HG03432 (cell line): ENCODE measurements at regions not wholly inside any gene's neighbourhood (a gene's known extent, or its start where the extent isn't known, plus 50 kb on each side); places are given as distances from the start of the nearest gene placed in this dataset.
"Not testable (repeated sequence)": the region's sequence is repeated elsewhere in the genome, so short reads cannot be mapped to it uniquely, and the experiment has no call there.

Experiments used
- ATAC-seq: cut with Tn5 transposase; IDR thresholded peaks from one replicate; pipeline ENCODE4 v1.9.1; 2021; ENCODE audit warnings: mild to moderate bottlenecking, moderate library complexity; ENCODE audit not compliant: unreplicated experiment

DNA sequence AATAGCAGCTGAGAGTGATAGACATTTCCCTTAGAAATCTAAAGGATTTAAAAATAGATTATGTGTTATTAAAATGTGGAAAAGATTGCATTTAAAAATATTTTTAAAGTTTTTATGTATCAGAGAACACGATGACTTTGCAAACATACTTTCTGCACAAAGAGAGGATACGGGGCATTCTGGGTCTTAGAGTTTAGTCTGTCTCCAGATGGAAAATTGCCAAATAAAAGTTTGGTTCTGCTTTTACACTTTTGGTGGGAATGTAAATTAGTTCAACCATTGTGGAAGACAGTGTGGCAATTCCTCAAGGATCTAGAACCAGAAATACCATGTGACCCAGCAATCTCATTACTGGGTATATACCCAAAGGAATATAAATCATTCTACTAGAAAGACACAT is 355.2 kb downstream of the NDFIP2 start:
- ATAC-seq = not testable (repeated sequence)

DNA sequence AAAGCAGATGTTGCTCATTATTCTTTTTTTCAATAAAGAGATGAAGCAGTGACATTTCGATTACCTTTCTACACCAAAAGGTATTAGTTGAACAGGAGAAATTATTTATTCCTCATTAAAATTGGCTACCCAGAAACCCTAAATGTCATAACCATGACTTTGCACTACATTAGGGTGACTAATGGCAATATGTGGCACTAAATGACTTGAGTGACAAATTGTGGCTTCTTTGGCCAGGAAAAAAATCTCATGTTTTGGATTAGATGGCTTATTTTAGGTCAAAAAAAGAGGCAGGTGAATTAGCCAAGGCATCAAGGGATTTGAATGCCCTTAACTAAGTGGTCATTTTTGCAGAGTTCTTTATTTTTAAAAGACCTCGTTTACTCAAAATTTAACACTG is 353.9 kb downstream of the NDFIP2 start:
- ATAC-seq = no peak

DNA sequence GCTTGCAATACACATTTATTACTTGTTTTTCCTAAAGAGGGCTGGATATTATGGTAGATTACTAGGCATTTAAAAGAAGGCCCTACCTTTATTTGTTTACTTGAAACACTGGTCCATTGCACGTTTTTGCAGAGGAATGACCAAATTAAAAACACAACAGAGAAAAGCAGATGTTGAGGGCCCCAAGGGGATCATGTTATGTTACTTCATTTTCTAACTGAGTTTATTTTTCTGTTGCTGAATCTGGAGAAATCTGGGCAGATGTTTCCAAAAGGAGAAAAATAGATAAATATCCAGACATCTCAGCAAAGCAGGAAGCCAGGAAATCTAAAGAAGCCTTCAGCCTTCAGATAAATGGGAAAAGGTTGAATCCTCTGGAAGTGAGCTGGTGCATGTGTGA is 353.0 kb downstream of the NDFIP2 start:
- ATAC-seq = no peak

DNA sequence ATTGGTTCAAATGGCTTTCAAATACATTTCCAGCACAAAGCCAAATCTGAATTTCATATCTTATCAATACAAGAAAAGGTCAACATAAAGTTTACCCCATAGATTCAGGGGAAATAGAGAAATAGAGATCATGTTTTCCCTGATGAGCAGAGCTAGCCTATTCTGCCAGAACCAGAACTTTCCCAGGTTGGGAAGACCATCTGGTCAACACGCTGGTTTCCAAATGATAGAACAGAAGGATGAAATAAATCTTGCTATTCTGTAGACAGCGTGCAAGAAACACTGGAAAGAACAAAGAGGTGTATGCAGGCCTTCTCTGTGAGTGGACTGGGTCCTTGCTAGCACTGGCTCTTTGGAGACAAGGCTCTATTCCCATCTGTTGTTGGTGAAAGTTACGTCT is 350.6 kb downstream of the NDFIP2 start:
- no peak for ATAC-seq

DNA sequence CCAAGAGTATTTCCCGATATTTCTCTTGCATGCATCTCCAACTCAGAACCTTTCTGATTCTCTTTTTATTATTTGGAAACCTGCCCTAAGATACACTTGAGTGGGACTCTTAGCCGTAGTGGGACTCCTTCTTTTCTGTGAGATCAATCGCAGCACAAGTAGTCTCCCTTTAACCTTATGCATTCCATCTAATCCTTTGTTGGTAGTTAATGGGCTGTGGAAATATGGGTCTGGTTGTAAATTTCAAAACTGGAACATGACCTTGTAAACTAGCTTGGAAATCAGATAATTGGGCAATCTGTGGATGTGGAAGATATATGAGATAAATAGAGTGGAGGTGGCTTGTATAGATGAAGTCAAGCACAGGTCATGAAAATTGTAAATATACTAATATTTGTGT is 350.0 kb downstream of the NDFIP2 start:
- no peak for ATAC-seq

DNA sequence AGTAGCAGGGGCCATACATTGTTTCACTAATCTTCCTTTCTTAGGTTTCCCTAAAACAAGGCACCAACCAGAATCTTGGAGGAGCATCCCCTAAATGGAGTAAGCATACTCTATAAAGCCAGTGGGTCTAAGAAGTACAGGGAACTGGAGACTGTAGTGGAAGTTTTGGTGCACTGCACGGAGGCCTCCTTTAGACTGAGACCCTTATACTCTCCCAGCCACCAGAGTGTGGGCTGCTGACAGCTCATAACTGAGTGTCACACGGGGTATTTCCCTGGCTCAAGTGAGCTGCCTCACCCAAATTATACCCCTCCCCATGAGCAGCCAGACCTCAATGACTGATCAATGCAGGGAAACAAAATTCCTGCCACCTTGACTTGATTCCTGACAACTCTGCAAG is 349.5 kb downstream of the NDFIP2 start:
- ATAC-seq = no peak

DNA sequence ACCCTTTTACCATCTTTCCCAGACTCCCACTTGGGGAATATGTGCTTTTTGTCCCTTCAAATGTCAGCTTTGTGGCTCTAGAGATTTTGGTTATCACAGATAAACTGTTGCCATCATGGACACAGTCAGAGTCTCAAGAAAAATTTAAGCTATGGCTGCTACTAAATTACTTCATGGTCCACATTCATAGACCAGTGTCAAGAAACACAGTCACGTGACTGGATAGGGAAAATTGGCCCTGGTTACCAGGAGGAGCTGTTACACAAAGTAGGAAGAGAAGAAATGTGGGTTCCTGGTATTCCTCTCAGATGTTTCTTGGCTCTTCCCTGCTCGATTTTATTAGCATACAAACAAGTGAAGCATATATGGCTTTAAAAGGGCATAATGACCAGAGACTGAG is 348.9 kb downstream of the NDFIP2 start:
- ATAC-seq = no peak

DNA sequence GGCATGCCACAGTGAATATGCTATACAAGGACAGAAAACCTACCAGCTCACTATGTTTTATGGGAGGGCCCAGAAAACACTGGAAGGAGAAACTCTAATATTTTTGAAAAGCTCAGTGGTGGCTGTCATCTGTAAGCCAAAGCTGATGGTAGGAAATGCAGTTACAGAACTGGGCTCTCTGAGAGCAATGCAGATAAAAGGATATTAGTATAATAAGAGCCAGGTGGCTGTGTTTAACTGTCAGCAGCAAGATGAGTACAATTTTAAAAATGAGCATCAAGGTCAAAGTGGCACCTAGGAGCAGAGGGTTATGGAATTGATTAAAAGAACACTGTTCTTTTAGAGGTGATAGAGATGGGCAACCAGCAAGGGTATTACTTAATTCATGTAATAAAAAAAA is 345.0 kb downstream of the NDFIP2 start:
- no peak for ATAC-seq

DNA sequence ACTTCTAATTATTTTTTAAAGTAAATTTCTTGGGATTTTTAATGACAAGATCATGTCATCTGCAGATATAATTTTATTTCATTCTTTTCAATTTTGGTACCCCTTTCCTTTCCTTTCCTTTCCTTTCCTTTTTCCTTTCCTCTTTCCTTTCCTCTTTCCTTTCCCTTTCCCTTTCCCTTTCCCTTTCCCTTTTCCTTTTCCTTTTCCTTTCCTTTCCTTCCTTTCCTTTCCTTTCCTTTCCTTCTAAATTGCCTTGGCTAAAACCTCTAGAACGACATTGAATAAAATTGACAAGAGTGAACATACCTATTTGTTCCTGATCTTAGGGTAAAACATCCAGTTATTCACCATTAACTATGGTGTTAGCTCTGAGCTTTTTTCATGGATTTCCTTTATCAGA is 334.1 kb downstream of the NDFIP2 start:
- ATAC-seq = no peak

DNA sequence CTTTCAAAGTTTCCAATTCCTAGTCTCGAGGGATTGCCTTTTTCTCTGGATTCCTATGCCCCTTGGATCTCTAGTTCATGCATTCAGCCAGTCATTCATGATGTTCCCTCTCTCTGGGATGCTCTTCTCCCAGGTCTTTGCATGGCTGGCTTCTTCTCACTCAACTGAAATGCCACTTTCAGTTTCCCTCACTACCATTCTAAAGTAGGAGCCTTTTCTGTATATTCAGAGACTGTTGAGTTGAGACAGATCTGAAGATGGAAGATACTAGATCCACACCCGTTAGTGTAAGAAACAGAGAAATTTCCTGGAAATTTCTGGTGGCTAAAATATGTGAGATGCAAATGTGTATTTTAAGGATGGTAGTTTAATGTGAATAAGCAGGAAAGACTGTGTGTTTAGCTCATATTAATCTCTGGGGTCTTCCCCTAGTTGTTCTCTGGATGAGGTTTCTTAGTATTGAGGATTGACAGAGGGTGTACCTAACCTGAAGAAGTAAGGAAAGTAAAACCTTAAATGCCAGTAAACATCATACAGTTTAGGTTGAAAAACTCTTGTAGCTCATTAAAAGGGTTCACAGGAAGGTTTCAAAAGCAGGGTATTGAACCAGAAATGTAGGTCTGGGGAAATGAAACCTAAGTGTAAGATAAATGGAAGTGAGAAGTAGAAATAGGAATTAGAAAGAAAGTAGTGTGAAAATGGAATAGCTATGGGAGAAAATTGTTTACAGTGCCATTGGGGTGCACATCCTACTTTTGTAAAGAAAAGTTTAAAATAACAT is 331.3 kb downstream of the NDFIP2 start:
- ATAC-seq = peak; percentile 69

DNA sequence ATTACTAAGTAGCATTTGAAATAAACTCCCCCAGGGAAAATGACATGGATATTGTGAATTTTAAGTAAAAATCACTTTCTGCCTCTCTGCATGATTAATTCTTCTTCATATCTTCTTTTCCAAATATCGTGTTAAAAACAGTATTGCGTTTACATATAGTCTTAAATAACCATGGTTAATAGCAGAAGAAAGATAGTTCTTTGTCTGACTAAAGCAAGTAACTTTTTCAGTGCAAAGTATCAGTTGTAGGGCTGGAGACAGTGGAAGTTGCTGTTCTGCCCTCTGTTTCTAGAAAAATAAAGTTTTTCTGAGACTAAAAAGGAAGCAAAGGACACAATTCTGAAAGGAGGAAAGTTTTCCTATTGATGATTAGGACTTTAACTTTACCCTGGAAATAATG is 330.2 kb downstream of the NDFIP2 start:
- ATAC-seq = no peak

DNA sequence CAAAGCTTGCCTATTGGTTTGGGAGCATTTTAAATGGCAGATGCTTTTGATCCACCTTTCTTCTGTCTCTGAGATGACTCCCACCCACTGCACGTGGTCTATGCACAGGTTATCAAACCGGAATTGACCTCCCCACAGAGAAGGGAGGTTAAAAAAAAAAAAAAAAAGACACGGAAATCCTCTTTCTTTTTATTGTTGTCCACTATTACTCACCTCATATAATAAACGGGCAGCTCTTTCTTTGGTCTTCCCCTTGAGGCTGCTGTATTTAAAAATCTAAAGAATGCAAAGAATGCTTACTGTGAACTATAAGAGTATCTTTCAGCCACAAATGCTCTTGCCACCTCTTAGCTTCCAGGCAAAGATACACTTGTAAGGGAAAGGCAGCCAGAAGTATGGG is 329.7 kb downstream of the NDFIP2 start:
- ATAC-seq = no peak

DNA sequence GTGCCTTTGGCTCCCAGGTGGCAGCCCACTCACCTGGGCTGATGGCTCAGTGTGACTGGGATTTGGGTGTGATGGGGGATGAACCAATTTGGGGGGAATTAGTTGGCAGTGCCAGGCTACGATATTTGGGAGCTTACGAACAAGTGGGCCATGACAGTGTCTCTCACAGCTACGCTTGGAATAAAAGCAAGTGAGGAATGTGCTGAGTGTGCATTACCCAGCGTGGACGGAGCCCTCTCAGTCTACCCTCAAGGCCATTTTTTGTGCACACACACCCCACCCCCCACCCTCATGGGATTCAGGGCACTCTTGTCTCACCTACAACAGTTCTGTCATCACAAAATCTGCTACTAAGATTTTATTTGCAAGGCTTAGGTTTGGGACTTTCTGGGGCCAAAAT is 329.1 kb downstream of the NDFIP2 start:
- ATAC-seq = no peak

DNA sequence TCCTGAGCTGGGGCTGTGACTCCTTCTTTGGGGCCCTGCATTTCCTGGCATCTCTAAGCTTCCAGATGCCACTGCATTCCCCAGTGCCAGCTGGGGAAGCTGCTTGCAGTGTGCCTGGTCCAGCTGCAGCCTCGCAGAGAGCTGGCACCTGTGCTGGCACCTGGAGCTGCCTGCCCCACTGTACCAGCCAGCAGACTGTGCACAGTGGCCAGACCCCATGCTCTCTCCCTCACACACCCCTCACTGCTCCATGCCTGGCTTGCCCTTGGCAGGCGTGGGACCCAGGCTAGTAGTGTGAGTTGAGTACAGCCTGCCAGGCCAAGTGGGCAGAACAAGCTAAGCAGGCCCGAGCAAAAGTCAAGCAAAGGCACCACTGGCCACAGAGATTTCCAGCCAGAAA is 327.5 kb downstream of the NDFIP2 start:
- ATAC-seq = no peak

DNA sequence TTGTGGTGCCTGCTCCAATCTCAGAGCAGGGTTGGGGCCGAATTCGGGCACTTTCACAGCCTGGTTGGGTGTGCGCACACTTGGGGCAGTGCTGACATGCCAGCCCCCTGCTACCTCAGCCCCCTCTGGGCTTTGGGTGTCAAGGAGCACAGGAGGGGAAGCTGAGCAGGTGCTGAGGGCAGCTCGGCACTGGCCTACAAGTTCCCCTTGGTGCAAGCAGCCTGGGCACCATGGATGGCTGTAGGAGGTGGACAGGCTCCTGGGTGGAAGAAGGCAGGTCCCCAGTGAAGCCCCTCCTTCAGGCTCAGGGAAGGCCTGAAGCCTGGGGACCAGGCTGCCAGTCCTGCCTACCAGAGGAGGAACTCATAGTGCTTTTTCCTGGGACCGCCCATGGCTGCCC is 326.6 kb downstream of the NDFIP2 start:
- no peak for ATAC-seq

DNA sequence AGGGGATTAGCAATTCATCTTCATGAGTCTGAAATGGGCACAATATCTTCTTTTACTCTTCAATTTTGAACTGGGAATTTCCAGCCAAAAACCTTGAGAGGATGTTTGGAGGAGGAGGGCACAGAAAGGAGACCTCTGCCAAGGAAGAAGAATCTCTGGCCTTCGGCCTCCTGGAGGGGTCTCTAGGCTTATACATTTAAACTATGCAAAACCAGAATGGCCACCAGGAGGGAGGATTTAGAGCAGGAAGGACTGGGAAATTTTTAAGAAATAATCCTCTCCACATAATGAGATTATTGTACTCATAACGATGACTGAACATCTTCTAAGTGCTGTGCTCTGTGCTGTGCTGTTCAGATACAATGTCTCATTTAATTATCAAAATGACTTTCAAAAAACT is 325.9 kb downstream of the NDFIP2 start:
- ATAC-seq = no peak

DNA sequence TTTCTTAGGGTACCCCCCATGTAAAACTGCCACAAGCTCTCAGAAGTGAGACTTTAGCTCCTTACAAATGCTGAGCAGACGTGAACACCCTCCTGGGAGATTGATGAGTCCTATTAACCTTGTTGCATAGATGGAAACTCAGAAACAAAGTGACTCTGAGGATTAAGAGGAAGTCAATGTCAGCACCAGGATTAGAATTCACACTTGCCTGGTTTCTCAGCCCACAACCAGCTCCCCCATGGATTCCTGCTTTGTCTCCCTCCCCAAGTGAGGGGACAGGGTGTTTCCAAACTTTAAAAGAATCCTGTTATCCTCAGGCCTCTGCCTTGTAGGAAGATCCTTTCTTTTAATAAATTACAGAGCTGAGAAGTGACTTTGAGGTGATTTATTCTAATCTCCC is 324.4 kb downstream of the NDFIP2 start:
- ATAC-seq = no peak

DNA sequence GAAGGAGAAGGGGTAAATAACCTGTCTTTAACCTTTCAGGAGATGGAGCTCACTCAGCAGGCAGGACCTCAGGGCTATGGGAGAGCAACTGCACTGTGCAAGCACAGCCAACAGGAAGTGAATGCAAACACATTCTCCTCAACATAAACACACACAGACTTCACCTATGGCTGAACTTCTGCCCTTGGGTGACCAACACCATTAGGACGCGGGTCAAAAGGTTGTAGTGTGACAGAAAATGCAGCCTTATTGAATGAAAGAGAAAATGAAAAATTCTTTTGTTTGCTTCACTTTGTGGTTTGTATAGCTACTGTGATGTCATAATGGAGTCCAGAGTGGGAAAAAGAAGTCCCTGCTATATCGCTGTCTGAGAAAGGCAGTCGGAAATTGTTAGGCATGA is 323.0 kb downstream of the NDFIP2 start:
- peak; percentile 84 for ATAC-seq

DNA sequence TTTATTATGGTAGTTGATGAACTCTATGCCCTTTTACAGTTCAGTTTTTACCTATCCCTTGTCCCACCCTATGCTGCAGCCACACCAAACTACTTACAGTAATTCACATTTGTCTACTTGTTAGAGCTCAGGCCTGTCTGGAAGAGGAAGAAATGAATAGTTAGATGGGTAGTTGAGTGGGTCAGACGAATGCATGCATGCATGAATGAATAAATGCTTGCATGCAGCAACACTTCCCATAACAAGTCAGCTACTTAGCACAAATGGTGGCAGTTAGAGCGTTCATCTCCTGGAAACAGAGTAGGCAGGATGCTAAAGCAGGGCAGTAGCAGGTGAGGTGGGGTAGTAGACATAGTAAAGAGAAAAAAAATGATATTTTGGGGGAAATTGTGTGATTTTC is 322.3 kb downstream of the NDFIP2 start:
- ATAC-seq = no peak

DNA sequence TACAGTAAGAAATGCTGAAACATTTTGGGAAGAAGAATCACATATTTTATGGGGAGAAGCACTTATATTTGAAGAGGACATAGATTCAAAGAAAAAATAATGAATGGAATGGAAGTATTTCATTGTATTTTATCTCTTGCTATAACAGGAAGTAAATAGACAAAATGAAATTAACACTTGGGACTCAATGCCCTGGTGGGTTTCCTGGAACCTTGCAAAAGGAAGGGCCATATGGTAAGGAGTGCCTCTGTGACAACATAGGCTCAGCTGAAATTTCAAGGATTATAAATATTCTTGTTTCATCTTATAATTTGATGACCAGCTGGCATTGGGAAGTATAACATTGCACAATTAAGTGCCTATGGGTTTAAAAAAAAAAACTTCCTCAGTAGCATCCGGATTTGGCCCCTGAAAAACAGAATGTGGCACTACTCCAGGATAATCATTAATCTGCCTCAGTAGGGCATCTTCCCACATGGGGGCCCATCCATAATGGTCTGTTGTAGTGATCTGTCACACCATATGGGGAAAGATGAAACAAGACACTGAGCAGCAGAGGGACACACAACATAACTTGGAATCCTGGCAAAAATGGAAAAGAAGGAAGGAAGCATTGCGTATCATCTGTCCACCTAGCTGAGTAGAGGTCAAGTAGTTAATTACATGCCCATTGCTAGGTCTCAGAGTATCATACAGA is 321.6 kb downstream of the NDFIP2 start:
- no peak for ATAC-seq

DNA sequence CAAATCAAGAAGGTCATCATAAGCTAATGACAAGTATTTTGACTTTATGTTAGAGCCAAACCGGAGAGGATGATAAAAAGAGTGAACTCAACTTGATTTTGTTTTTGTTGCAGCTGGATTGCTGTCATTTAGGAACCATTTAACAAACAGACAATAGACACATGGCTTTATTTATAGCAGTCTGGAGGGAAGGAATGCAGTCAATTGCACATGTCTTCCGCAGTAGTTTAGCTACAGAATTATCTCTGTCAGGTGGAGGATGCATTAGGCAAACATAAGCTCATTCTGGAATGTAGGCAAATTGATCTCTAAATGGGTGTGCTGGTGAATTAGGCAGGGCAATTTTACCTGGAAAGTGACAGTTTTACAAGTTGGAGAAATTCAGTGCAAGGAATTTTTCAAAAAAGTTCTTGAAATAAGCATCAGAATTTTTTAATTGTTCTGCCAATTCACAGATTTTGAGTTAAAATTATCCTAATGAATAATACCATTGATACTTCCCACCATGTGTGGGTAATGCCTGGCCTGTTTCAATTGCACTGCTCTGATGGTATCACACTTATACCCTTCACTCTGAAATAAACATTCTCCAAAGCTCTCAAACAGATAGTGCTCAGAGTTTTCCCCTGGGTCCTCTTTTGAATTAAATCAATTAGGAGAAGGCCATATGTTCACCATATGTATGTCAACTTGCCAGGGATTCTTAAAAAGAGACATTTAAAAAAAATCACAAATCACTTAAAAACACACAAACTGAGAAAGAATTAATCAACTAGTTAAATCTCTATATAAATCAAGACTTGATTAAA is 318.3 kb downstream of the NDFIP2 start:
- ATAC-seq = no peak

DNA sequence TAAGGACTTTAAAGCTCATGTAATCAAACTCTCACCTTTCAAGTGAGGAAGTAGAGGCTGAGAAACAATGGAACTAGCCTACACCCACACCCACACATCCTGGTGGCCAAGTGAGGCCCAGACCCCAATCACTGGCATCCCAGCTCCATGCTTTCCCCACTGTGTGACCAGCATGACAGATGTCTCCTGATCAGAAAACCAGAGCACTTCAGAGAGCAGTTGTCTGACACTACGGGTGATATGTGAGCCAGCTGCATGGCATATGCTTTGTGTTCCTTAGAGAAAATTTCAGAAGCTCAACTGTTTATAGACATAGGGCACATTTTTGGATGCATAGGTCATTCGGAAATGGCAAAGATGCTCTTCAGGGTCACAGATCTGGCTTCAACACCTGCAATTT is 315.2 kb downstream of the NDFIP2 start:
- no peak for ATAC-seq
